HL-60/S4 treated with phorbol 12-myristate 13-acetate at 8.2 ng/mL for 4 days and 3 days (cell line): ENCODE measurements at regions not wholly inside any gene's neighbourhood (a gene's known extent, or its start where the extent isn't known, plus 50 kb on each side); places are given as distances from the start of the nearest gene placed in this dataset.

ENCODE experiments used
- in situ Hi-C: fragments of 300-500 bp; cut with MboI; formaldehyde crosslinking; loops from 2 replicates; pipeline ENCODE4 v1.15.0; 2022; ENCODE audit warnings: low sequenced_read_pairs

GRCh38 chr6:1257778-1258177 lies 54.1 kb upstream of the FOXQ1 start:
- in situ Hi-C loops, result no loop called here

- in situ Hi-C loops, result no loop called here
These were observed 55.4 kb upstream of the FOXQ1 start for GRCh38 chr6:1256435-1257008.

- in situ Hi-C loops, result no loop called here
These were observed 56.1 kb upstream of the FOXQ1 start for GRCh38 chr6:1255636-1256365.

- in situ Hi-C loops, result no loop called here
These were observed 57.6 kb upstream of the FOXQ1 start for GRCh38 chr6:1254326-1254725.

- in situ Hi-C loops, result no loop called here
These were observed 58.1 kb upstream of the FOXQ1 start for GRCh38 chr6:1253816-1254215.

GRCh38 chr6:1251198-1252155 lies 60.4 kb upstream of the FOXQ1 start:
- in situ Hi-C loops, result no loop called here

GRCh38 chr6:1250489-1251197 lies 61.3 kb upstream of the FOXQ1 start:
- in situ Hi-C loops, result no loop called here

- in situ Hi-C loops, result no loop called here
These were observed 64.0 kb upstream of the FOXQ1 start for GRCh38 chr6:1247894-1248293.

- in situ Hi-C loops, result no loop called here
These were observed 64.8 kb upstream of the FOXQ1 start for GRCh38 chr6:1247056-1247455.

- in situ Hi-C loops, result no loop called here
These were observed 67.0 kb upstream of the FOXQ1 start for GRCh38 chr6:1244941-1245340.

GRCh38 chr6:1244278-1244677 lies 67.6 kb upstream of the FOXQ1 start:
- in situ Hi-C loops, result no loop called here

GRCh38 chr6:1242446-1242845 lies 69.5 kb upstream of the FOXQ1 start:
- in situ Hi-C loops, result no loop called here

- in situ Hi-C loops, result no loop called here
These were observed 69.9 kb upstream of the FOXQ1 start for GRCh38 chr6:1242021-1242420.

GRCh38 chr6:1240766-1241318 lies 71.1 kb upstream of the FOXQ1 start:
- in situ Hi-C loops, result no loop called here

- in situ Hi-C loops, result no loop called here
These were observed 72.1 kb upstream of the FOXQ1 start for GRCh38 chr6:1239805-1240204.

- in situ Hi-C loops, result no loop called here
These were observed 73.9 kb upstream of the FOXQ1 start for GRCh38 chr6:1238040-1238439.

GRCh38 chr6:1237636-1238035 lies 74.3 kb upstream of the FOXQ1 start:
- in situ Hi-C loops, result no loop called here

- in situ Hi-C loops, result no loop called here
These were observed 76.1 kb upstream of the FOXQ1 start for GRCh38 chr6:1235825-1236224.

- in situ Hi-C loops, result no loop called here
These were observed 78.0 kb upstream of the FOXQ1 start for GRCh38 chr6:1233924-1234323.

- in situ Hi-C loops, result no loop called here
These were observed 79.3 kb upstream of the FOXQ1 start for GRCh38 chr6:1232578-1232977.

- in situ Hi-C loops, result no loop called here
These were observed 80.0 kb upstream of the FOXQ1 start for GRCh38 chr6:1231941-1232340.
